HepG2 (cell line): ENCODE measurements at regions not wholly inside any gene's neighbourhood (a gene's known extent, or its start where the extent isn't known, plus 50 kb on each side); places are given as distances from the start of the nearest gene placed in this dataset.

Experiments used
- ATAC-seq: fragments of 200-7000 bp; cut with Tn5 transposase; 3 replicates; pipeline ENCODE4 v1.9.1; 2020; ENCODE audit warnings: mild to moderate bottlenecking, moderate library complexity
- BruUV-seq: library from RNA; stranded (reverse); fragments of 400-500 nt; replicated peaks from 2 replicates; lab custom pipeline; 2021; lab: Mats Ljungman, UMichigan
- CTCF ChIA-PET: fragments of 300-600 bp; formaldehyde crosslinking; extraction: SDS; loops from one replicate; lab custom pipeline; 2021; ENCODE audit warnings: low total read pairs, inconsistent platforms, low intra/inter-chr PET ratio; lab: Yijun Ruan, JAX
- POLR2A ChIA-PET: fragments of 350-600 bp; sonication (Branson Sonifier 250); formaldehyde crosslinking; loops from one replicate; lab custom pipeline; 2020; ENCODE audit warnings: antibody characterized with exemption, inconsistent platforms; lab: Yijun Ruan, JAX
- DNase-seq: peaks from one replicate; pipeline ENCODE4 v3.0.0-alpha.2; 2015; ENCODE audit warnings: low spot score
- FAIRE-seq: peaks from 3 replicates; lab custom pipeline; 2011; peaks lifted over from hg19 to GRCh38; lab: Jason Lieb, UNC
- H2AFZ ChIP-seq: one replicate; pipeline ENCODE4 v1.6.1; 2011; ENCODE audit warnings: low read length, inconsistent platforms
- H3K27ac ChIP-seq: fragments of 300-600 bp; 3 replicates; pipeline ENCODE4 v1.8.0; 2011; ENCODE audit warnings: mixed run types, mild to moderate bottlenecking, mixed read lengths, low read length, inconsistent platforms; ENCODE audit not compliant: insufficient read depth; ENCODE audit errors: extremely low read length
- H3K27me3 ChIP-seq, 2 experiments: fragments of 200-600 bp in 1 of 2; 2 replicates in 1 of 2; 3 replicates in 1 of 2; pipeline versions ENCODE4 v1.6.0 to v1.8.0; 2011; ENCODE audit warnings: low read length in 2 of 2, mild to moderate bottlenecking in 2 of 2, moderate library complexity in 2 of 2, inconsistent platforms in 1 of 2; ENCODE audit not compliant: insufficient read depth in 2 of 2, control insufficient read depth in 1 of 2
- H3K36me3 ChIP-seq, 2 experiments: fragments of 200-600 bp in 1 of 2; replicated peaks in 1 of 2; 2 replicates in 1 of 2; 3 replicates in 1 of 2; pipeline versions ENCODE4 v1.5.1 to v1.8.0; 2011; ENCODE audit warnings: low read length in 2 of 2, inconsistent platforms in 1 of 2; ENCODE audit not compliant: insufficient read depth in 2 of 2, control insufficient read depth in 1 of 2
- H3K4me1 ChIP-seq: 2 replicates; pipeline ENCODE4 v1.5.1; 2012; ENCODE audit warnings: low read length, inconsistent platforms; ENCODE audit not compliant: insufficient read depth
- H3K4me2 ChIP-seq: 2 replicates; pipeline ENCODE4 v1.6.0; 2011; ENCODE audit warnings: low read depth, low read length, inconsistent platforms
- H3K4me3 ChIP-seq, 3 experiments: fragments of 200-600 bp in 1 of 3; sonication (generic), shearing (Covaris generic) in 1 of 3; replicated peaks in 1 of 3; 2 replicates each; pipeline ENCODE4 v1.5.1; 2011 to 2016; ENCODE audit warnings: low read length in 3 of 3, inconsistent platforms in 2 of 3, low read depth in 2 of 3, mild to moderate bottlenecking in 2 of 3, control low read depth in 1 of 3, mixed read lengths in 1 of 3; ENCODE audit not compliant: insufficient read depth in 1 of 3
- H3K79me2 ChIP-seq: one replicate; pipeline ENCODE4 v1.6.1; 2011; ENCODE audit warnings: low read length, inconsistent platforms; ENCODE audit not compliant: insufficient read depth
- H3K9ac ChIP-seq: 2 replicates; pipeline ENCODE4 v1.6.0; 2011; ENCODE audit warnings: mild to moderate bottlenecking, low read depth, low read length, inconsistent platforms; ENCODE audit not compliant: insufficient read depth
- H3K9me3 ChIP-seq: 2 replicates; pipeline ENCODE4 v1.5.1; 2012; ENCODE audit warnings: mild to moderate bottlenecking, low read length
- H4K20me1 ChIP-seq: 2 replicates; pipeline ENCODE4 v1.6.0; 2011; ENCODE audit warnings: inconsistent platforms, mild to moderate bottlenecking, low read length, moderate library complexity; ENCODE audit not compliant: insufficient read depth
- BORCS8-MEF2B ChIP-seq: sonication (generic); formaldehyde crosslinking; IDR thresholded peaks from 2 replicates; pipeline ENCODE4 v1.8.0; 2022; ENCODE audit warnings: mild to moderate bottlenecking, missing genetic modification reagents
- ERF ChIP-seq: IDR thresholded peaks from 2 replicates; pipeline ENCODE4 v1.6.1; 2018; ENCODE audit warnings: missing biosample characterization, missing genetic modification reagents
- MEIS1 ChIP-seq: sonication (generic); formaldehyde crosslinking; IDR thresholded peaks from 2 replicates; pipeline ENCODE4 v1.9.0; 2021; ENCODE audit warnings: mild to moderate bottlenecking, missing genetic modification reagents, moderate library complexity, borderline replicate concordance
- PHB2 ChIP-seq: fragments of 450-650 bp; IDR thresholded peaks from 2 replicates; pipeline ENCODE4 v1.6.1; 2018; ENCODE audit not compliant: partially characterized antibody
- PREB ChIP-seq: sonication (generic); formaldehyde crosslinking; IDR thresholded peaks from 2 replicates; pipeline ENCODE4 v1.4.0; 2020; ENCODE audit warnings: missing genetic modification reagents
- RBM39 ChIP-seq: fragments of 200-400 bp; formaldehyde crosslinking; IDR thresholded peaks from one replicate; pipeline ENCODE4 v1.6.1; 2018; ENCODE audit warnings: antibody characterized with exemption, mild to moderate bottlenecking, low read depth, low read length; ENCODE audit not compliant: poor library complexity, severe bottlenecking
- RXRA ChIP-seq: sonication (generic); formaldehyde crosslinking; IDR thresholded peaks from 2 replicates; pipeline ENCODE4 v1.5.1; 2020; ENCODE audit warnings: missing genetic modification reagents
- SRF ChIP-seq: IDR thresholded peaks from 2 replicates; pipeline ENCODE4 v1.6.1; 2011; ENCODE audit warnings: mild to moderate bottlenecking, low read depth, low read length, moderate library complexity
- TP53 ChIP-seq: sonication (generic); formaldehyde crosslinking; conservative IDR thresholded peaks from 2 replicates; pipeline ENCODE4 v1.4.0; 2020; ENCODE audit warnings: missing genetic modification reagents
- ZBTB2 ChIP-seq: sonication (generic); formaldehyde crosslinking; IDR thresholded peaks from 2 replicates; pipeline ENCODE4 v1.8.0; 2022; ENCODE audit warnings: low read depth, missing genetic modification reagents
- ZNF501 ChIP-seq: sonication (generic); formaldehyde crosslinking; IDR thresholded peaks from 2 replicates; pipeline ENCODE4 v1.5.1; 2020; ENCODE audit warnings: mild to moderate bottlenecking, moderate library complexity, missing genetic modification reagents
- ZNF691 ChIP-seq: sonication (generic); formaldehyde crosslinking; IDR thresholded peaks from 2 replicates; pipeline ENCODE4 v1.4.0; 2020; ENCODE audit warnings: missing genetic modification reagents, low read depth, mild to moderate bottlenecking, borderline replicate concordance
- ZNF776 ChIP-seq: sonication (generic); formaldehyde crosslinking; IDR thresholded peaks from 2 replicates; pipeline ENCODE4 v1.4.0; 2020; ENCODE audit warnings: mild to moderate bottlenecking, missing genetic modification reagents
- ZZZ3 ChIP-seq: sonication (generic); formaldehyde crosslinking; IDR thresholded peaks from 2 replicates; pipeline ENCODE4 v1.4.0; 2020; ENCODE audit warnings: missing genetic modification reagents, mild to moderate bottlenecking, borderline replicate concordance
- WGBS: methylation state at CpG from one replicate; pipeline ENCODE4 v1.1.6; 2017; ENCODE audit warnings: low lambda C conversion rate; 5-methylcytosine and 5-hydroxymethylcytosine counted together
- in situ Hi-C: cut with HindIII; loops from 2 replicates; pipeline ENCODE4 v1.10.0; 2017; ENCODE audit warnings: low pct_unique_long_range_greater_than_20kb; ENCODE audit not compliant: extremely low pct_ligation_motif_present
- intact Hi-C: fragments of 100-400 bp; cut with micrococcal nuclease; formaldehyde crosslinking; loops from one replicate; pipeline ENCODE4 v1.10.0; 2022; ENCODE audit not compliant: unreplicated experiment

- Histone ChIP-seq H3K27me3 (no peaks in the 10 kb centered on the region), H3K36me3 (no peaks in the 10 kb centered on the region), H3K79me2 (no peaks in the 10 kb centered on the region)
- ATAC-seq (no peak), DNase-seq (no peak)
- intact Hi-C loops = no loop called here
- TF ChIP-seq ZNF501 = no peak
- TF ChIP-seq ZNF691 (CRISPR knock-in tag) = no peak
- no peak for TF ChIP-seq ERF (CRISPR knock-in tag)
- no peak for TF ChIP-seq BORCS8-MEF2B (CRISPR knock-in tag)
- no peak for TF ChIP-seq ZBTB2 (CRISPR knock-in tag)
- TF ChIP-seq, all 625 proteins: peak for 0
- Histone ChIP-seq H4K20me1 (no peaks in the 10 kb centered on the region), H2AFZ (no peak overlapping the region), H3K27ac (no peak overlapping the region), H3K4me2 (no peak overlapping the region), H3K4me3 (no peak overlapping the region), H3K4me1 (no peaks in the 10 kb centered on the region), H3K9me3 (no peaks in the 10 kb centered on the region), H3K9ac (no peak overlapping the region)
- in situ Hi-C loops = no loop called here
- BruUV-seq = no TSS peak
- ChIA-PET POLR2A (no interaction called here), CTCF (no interaction called here)
- FAIRE-seq = no peak
- WGBS = 52% methylated on average over 6 of the region's 6 CpGs
Measured at GRCh38 chr13:90683711-90684131, 663.8 kb upstream of the MIR17HG start.

GRCh38 chr13:90686442-90686841 is 661.0 kb upstream of the MIR17HG start:
- no TSS peak for BruUV-seq
- in situ Hi-C loops = no loop called here
- no peak for DNase-seq
- TF ChIP-seq RBM39 = no peak
- TF ChIP-seq MEIS1 = no peak
- TF ChIP-seq SRF = no peak
- no peak for TF ChIP-seq ZZZ3
- no peak for TF ChIP-seq PREB (CRISPR knock-in tag)
- no peak for TF ChIP-seq RXRA (CRISPR knock-in tag)
- TF ChIP-seq PHB2 = no peak
- no peak for TF ChIP-seq ZNF776 (CRISPR knock-in tag)
- TF ChIP-seq TP53 = no peak

More at GRCh38 chr13:90686442-90686841, 661.0 kb upstream of the MIR17HG start:
- Histone ChIP-seq H3K9me3 (no peaks in the 10 kb centered on the region), H2AFZ (no peak overlapping the region), H4K20me1 (no peaks in the 10 kb centered on the region), H3K27ac (no peak overlapping the region), H3K9ac (no peak overlapping the region), H3K27me3 (no peaks in the 10 kb centered on the region), H3K4me2 (no peak overlapping the region), H3K4me3 (no peak overlapping the region), H3K36me3 (no peaks in the 10 kb centered on the region), H3K4me1 (no peaks in the 10 kb centered on the region), H3K79me2 (no peaks in the 10 kb centered on the region)
- POLR2A ChIA-PET = no interaction called here
- no peak for ATAC-seq
- WGBS = 15% methylated on average over 3 of the region's 3 CpGs
- intact Hi-C loops = no loop called here
- FAIRE-seq = no peak
- CTCF ChIA-PET = no interaction called here
